Mucosa of gallbladder (tissue), 1 donor: ENCODE measurements at regions not wholly inside any gene's neighbourhood (a gene's known extent, or its start where the extent isn't known, plus 50 kb on each side); places are given as distances from the start of the nearest gene placed in this dataset.
"Not testable (repeated sequence)": the region's sequence is repeated elsewhere in the genome, so short reads cannot be mapped to it uniquely, and the experiment has no call there.

Experiments used
- DNase-seq: peaks from one replicate; pipeline ENCODE4 v3.0.0-alpha.2; 2020; ENCODE audit warnings: low spot score
- donor health status: DM: no; HTN: no; CAD: no.

DNA sequence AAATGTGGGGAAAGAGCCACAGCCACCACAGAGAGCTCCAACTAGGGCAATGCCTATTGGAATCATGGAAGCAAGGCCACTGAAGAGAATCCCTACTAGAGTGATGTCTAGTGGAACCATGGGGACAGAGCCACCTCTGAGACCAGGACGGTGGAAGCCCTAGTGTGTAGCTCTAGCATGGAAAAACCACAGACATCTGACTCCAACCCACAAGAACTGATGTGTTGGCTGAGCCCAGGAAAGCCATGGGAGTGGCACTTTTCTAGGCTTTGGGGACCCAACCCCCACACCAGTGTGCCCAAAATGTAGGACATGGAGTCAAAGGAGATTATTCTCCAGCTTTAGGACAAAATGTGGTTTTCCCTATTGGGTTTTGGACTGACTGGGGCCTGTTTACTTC, 721.9 kb downstream of the BRINP1 start:
- no peak for DNase-seq

DNA sequence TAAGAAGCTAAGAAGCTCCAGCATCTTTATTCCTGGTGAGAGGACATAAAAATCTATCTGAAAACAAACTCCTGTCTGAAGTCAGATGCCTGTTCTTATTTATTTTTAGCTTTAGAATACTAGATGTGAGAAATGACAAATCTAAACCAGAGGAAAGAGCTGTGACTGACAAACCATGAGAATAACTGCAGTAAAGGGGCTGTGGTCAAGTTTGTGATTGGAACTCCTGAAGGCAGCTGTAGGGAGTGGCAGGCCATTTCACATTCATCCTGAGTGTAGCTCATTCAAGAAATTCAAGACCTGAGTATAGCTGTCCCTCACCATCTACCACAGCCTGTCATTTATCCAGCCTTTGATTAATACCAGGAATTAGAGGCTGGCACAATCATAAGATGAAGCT, 718.8 kb downstream of the BRINP1 start:
- DNase-seq: no peak

DNA sequence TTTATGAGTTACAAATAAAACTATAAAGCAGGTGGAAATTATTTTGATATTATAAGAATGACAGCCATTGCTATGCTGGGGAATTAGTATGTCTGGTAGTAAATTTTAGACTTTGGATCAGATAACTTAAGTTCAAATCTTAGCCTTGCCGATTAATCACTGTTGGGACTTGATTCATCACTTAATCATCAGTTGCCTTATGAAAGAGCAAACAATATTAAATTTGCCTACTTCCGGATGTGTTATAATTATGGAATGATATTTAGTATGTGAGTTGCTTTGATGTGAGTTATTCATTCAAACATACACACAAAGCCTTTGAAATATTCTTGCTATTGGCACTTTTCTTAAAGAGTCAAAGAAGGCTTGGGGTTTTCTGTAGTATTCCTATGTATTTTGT, 717.7 kb downstream of the BRINP1 start:
- DNase-seq: no peak

GRCh38 chr9:118652258-118652657, 717.0 kb downstream of the BRINP1 start:
- DNase-seq: no peak

DNA sequence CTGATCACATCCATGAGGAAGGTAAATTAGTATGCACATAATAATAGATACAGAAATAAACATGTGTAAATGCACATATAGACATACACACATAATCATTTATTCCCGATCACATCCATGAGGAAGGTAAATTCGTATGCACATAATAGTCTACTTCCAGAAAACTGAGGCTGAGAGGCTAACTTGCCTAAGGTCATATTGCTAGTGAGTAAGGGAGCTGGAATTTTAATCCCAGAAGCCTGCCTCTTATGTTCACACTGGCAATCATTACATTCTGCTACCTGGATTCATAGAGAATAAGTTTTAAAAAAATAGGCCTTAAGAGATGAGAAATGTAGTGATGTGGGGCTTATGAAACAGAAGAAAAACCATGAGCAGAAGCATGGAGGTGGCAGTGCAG, 716.3 kb downstream of the BRINP1 start:
- DNase-seq: no peak

DNA sequence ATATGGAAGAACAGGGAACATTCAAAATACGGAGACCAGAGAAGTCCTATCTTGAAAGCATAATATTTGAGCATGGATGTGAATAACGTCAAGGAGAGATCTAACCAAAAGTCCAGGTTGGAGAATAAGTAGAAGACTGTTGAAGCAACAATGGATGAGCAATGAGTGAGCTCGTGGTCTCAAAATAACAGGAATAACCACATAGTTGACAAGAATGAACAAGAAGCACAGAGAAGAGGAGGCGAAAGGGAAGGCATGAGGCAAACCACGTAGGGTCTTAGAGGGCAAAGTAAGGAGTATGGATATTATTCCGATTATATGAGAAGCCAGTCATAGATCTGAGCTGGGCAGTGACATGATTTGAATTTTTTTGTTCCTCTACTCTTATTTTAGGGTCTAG, 710.2 kb downstream of the BRINP1 start:
- DNase-seq: no peak

DNA sequence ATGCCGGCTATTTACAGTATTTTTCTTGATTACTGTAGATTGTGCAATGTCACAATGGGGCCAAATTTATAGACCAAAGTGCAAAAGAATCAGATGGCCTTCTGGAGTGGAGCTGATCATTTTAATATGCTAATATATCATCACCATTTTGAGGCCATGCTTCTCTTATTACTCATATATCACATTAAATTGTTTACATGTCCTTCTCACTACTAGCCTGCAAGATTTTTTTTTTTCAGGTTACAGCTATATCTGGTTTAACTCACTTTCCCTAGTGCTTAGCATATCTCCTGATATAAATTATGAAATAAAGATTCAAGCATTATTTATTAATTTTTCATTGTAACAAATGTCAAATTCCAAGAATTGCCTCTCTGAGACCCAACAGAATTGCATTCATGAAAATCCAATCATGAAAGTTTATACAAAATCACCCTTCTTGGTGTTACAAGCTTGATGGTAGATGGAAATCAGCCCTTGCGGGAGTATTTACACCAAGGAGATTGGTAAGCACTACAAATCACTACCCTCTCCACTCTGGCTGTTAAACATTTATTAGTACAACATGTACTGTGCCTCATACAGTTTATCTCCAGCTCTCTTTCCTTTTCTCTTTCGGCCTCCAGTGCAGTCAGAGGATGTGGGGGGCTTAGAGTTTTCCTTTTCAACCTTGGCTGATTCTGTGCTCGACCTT, 703.9 kb downstream of the BRINP1 start:
- DNase-seq: no peak

GRCh38 chr9:118670011-118670953, 699.0 kb downstream of the BRINP1 start:
- no peak for DNase-seq

DNA sequence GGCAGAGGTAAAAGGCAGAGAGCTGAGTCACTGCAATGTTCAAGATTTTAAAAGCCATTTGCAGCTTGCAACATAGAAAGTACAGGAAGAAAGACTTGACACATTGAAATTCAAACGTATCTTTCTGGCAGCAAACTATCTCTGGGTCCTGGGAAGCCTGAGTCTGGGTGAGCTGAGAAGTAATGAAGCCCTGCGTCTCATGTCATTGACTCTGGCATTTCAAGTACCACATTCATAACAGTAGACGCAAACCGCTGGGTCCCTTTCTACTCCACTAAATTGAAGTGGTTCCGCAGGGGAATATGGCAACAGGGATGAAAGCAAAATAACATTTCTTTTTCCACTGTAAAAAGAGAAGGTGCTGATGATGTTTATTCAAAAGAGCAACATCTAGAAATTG, 694.3 kb downstream of the BRINP1 start:
- DNase-seq: no peak

DNA sequence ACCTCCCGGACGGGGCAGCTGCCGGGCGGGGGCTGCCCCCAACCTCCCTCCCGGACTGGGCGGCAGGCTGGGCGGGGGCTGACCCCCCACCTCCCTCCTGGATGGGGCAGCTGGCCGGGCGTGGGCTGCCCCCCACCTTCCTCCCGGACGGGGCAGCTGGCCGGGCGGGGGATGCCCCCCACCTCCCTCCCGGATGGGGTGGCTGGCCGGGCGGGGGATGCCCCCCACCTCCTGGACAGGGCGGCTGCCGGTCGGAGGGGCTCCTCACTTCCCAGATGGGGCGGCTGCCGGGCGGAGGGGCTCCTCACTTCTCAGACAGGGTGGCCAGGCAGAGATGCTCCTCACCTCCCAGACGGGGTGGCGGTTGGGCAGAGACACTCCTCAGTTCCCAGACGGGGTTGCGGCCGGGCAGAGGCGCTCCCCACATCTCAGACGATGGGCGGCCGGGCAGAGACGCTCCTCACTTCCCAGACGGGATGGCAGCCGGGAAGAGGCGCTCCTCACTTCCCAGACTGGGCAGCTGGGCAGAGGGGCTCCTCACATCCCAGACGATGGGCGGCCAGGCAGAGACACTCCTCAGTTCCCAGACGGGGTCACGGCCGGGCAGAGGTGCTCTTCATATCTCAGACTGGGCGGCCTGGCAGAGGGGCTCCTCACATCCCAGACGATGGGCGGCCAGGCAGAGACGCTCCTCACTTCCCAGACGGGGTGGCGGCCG, 691.1 kb downstream of the BRINP1 start:
- not testable (repeated sequence) for DNase-seq

- no peak for DNase-seq
These were observed 682.3 kb downstream of the BRINP1 start for GRCh38 chr9:118686959-118687358.

- no peak for DNase-seq
These were observed 680.0 kb downstream of the BRINP1 start for GRCh38 chr9:118689280-118689679.

- DNase-seq: no peak
These were observed 676.6 kb downstream of the BRINP1 start for GRCh38 chr9:118692613-118693012.

GRCh38 chr9:118693645-118694044, 675.6 kb downstream of the BRINP1 start:
- DNase-seq: no peak

GRCh38 chr9:118695249-118695648, 674.0 kb downstream of the BRINP1 start:
- DNase-seq: not testable (repeated sequence)

GRCh38 chr9:118701985-118702384, 667.2 kb downstream of the BRINP1 start:
- DNase-seq: no peak

DNA sequence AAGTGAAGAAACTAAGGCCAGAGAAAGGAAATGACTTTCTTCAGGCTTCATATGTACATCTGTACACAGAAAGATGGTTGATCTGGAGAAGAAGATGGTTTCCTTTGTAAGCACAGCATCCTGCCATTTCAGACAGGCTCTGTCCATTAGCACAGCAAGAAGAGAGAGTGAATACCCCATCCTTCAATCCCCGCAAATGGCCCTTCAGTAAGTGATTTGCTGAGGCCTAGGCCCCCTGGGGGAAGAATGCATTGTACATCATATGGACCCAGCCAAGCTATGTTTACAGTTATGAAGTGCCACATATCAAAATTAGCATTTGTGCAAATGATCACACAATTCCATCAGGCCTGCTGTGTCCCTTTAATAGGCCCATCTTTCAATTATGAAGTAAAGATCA, 657.4 kb downstream of the BRINP1 start:
- DNase-seq: no peak

DNA sequence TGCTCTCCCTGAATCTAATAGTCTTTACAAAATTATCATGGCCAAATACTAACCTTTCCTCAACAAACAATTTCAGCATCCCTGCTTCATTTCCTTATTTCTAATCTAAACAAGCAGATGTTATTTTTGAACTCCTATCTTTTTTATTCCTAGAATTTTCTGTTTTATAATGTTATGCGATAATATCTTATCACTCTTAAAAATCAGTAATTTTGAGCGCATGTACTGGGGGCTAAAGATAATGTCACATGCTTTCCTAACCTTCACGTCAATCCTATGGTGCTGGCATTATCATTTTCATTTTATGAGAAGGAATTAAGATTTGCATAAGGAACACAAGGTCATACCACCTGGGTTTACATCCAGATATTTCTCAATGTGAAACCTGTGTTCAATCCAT, 648.0 kb downstream of the BRINP1 start:
- no peak for DNase-seq

DNA sequence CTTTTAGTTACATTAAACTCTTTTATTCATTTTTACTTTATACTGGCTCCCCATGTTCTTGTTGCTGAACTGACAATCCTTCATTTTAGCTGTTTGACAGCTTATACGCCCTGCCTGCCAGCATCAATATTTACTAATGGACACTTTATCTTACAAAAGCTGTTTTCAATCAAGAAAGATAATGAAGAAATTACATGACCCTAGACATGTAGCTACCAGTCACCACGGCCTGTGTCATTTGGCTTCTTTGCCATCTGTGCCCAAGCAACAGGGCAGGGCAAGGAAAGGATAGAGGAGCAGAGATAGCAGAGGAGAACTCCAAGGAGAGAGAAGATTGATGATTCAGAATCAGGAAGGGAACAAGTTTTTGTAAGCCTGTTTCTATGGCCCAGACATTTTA, 647.3 kb downstream of the BRINP1 start:
- DNase-seq: no peak

DNA sequence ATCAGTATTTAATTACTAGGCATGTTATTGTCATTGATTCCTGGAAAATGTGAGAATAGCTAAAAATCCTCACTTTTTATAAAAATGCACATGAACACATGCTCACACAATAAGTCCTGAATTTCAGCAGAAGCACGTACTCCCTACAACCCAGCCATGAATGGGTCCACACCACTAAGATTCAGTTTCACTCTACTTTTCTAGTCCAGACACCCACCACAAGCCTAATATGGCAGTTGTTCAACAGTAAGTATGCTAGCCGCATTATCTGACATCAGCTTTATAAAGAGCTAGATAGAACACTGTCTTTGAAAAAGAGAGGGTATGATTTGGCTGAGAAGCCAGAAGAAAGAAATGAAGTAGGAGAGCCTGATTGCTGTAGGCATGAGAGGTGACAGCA, 639.3 kb downstream of the BRINP1 start:
- no peak for DNase-seq

DNA sequence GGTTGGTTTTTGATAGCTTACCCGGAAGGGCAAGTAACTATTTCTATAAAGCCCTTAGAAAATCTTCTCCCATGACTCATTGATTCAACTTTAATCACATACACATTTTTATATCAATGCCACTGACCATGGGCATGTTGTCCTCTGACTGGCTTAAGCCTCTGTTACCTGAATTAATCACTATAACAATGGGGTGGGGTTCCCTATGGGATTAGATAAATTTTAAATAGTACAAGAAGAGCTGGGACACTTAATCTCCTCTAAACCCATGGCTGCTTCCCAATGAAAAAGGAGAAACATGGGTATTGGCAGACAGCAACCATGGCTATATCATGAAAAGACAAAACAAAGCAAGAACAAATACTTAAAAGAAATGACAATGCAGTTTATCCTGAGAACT, 636.2 kb downstream of the BRINP1 start:
- no peak for DNase-seq

- no peak for DNase-seq
These were observed 634.5 kb downstream of the BRINP1 start for GRCh38 chr9:118734696-118735095.

DNA sequence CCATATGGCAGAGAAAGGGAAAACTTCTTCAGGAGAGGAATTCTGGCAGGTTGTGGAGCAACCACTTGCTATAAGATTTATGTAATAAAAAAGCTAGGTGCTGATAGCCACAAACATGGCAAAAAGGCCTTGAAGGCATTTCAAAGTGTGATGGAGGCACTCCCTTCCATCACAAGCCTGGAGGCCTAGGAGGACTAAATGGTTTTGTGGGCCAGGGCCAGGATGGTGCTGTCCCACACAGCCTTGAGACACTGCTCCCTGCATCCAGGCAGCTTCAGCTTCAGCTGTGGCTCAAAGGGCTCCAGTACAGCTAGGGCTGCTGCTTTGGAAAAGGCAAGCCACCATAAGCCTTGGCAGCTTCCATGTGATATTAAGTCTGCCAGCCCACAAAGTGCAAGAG, 632.8 kb downstream of the BRINP1 start:
- DNase-seq: no peak
